ENCODE measurements at regions not wholly inside any gene's neighbourhood (a gene's known extent, or its start where the extent isn't known, plus 50 kb on each side); places are given as distances from the start of the nearest gene placed in this dataset.
"Not testable (repeated sequence)": the region's sequence is repeated elsewhere in the genome, so short reads cannot be mapped to it uniquely, and the experiment has no call there.

DNA sequence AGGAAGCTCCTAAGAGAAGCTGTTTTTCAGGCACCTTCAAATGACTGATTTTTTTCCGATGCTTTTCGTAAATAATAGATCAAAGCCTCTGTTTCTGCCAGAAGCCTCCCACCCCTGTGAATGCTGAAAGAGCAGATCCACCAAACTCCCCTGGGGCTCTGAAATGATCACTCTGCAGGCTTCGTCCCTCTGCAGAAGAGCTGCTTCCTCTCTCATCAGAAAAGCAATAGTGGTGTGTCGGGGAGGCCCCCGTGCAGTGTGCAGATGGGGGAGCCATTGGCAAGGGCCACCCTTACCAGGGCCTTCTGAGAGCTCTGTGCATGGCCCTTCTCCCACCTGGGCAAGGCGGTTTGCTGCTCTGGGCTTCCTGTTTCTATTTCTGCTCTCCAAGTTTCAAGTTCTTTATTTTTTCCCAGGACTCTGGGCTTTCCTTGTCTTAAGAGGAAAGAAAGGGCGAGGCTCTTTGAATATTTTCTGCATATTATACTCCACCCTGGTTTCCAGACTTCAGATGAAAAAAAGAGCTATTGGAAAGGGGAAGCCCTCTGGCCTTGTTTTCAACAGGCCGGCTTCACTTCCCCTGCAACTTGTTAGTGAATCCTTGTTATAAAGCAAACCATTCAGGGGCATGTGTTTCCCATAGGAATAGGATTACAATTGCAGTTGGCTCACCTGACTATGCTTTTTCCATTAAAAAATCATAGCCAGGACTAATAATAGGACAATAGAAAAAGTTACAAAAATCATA, 155.2 kb downstream of the TTLL2 start:
- no peaks in the 10 kb centered on the region for H3K9me3 Mint-ChIP-seq (ENCODE audit: low read depth)
- H3K27ac Mint-ChIP-seq (ENCODE audit: unreplicated experiment): no peak overlapping the region

DNA sequence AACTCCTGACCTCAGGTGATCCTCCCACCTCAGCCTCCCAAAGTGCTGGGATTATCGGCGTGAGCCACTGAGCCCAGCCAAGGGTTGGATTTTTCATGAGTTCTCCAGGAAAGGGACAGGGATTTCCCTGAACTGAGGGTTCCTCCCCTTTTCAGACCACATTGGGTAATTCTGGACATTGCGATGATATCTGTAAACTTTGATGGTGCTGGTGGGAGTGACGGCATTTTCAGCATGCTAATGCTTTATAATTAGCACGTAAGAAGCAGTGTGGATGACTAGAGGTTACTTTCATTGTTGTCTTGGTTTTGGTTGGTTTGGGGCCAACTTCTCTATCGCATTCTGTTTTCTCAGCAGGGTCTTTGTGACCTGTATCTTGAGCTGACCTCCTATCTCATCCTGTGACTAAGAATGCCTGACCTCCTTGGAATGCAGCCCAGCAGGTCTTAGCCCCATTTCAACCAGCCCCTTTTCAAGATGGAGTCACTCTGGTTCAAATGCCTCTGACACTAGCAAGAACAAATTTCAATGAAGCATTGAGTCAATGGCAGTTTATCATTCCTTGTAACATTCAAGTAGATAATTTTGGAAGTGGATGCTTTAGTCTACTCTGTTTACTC, 156.5 kb downstream of the TTLL2 start:
- Mint-ChIP-seq H3K9me3 (ENCODE audit: low read depth) (no peaks in the 10 kb centered on the region), H3K27me3 (ENCODE audit: low read depth) (peaks cover 28% of the 10 kb centered on the region), H3K4me3 (ENCODE audit: unreplicated experiment) (no peak overlapping the region), H3K27ac (ENCODE audit: unreplicated experiment) (no peak overlapping the region), H3K36me3 (ENCODE audit: low read depth) (no peaks in the 10 kb centered on the region), H3K4me1 (ENCODE audit: low read depth) (peaks cover 13% of the 10 kb centered on the region)
- TF ChIP-seq, protein P1, sequence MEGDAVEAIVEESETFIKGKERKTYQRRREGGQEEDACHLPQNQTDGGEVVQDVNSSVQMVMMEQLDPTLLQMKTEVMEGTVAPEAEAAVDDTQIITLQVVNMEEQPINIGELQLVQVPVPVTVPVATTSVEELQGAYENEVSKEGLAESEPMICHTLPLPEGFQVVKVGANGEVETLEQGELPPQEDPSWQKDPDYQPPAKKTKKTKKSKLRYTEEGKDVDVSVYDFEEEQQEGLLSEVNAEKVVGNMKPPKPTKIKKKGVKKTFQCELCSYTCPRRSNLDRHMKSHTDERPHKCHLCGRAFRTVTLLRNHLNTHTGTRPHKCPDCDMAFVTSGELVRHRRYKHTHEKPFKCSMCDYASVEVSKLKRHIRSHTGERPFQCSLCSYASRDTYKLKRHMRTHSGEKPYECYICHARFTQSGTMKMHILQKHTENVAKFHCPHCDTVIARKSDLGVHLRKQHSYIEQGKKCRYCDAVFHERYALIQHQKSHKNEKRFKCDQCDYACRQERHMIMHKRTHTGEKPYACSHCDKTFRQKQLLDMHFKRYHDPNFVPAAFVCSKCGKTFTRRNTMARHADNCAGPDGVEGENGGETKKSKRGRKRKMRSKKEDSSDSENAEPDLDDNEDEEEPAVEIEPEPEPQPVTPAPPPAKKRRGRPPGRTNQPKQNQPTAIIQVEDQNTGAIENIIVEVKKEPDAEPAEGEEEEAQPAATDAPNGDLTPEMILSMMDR (IDR thresholded peaks at IDR 0.05): no peak
- no peak for DNase-seq (ENCODE audit: low spot score)

More for the DNA sequence above, 155.2 kb downstream of the TTLL2 start:
- H3K4me1 Mint-ChIP-seq (ENCODE audit: low read depth): peaks cover 13% of the 10 kb centered on the region
- DNase-seq (ENCODE audit: low spot score): no peak
- H3K36me3 Mint-ChIP-seq (ENCODE audit: low read depth): no peaks in the 10 kb centered on the region
- TF ChIP-seq, protein P1 (IDR thresholded peaks at IDR 0.05): no peak
- peaks cover 28% of the 10 kb centered on the region for H3K27me3 Mint-ChIP-seq (ENCODE audit: low read depth)
- H3K4me3 Mint-ChIP-seq (ENCODE audit: unreplicated experiment): no peak overlapping the region

DNA sequence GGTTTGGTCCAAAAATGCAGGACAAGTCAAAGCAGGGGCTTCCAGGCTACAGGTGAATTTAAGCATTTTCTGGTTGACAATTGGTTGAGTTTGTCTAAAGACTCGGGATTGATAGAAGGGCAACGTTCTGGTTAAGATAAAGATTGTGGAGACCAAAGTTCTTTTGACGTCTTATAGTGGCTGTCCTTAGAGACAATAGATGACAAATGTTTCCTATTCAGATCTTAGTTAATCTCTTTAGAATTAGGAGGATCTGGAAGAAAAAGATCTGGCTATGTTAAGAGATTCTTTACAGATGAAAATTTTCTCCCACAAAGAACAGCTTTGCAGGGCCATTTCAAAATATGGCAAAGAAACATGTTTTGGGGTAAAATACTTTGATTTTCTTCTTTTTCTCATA, 157.9 kb downstream of the TTLL2 start:
- H3K9me3 Mint-ChIP-seq (ENCODE audit: low read depth); H3K27ac Mint-ChIP-seq (ENCODE audit: unreplicated experiment); H3K36me3 Mint-ChIP-seq (ENCODE audit: low read depth); H3K4me3 Mint-ChIP-seq (ENCODE audit: unreplicated experiment); DNase-seq (ENCODE audit: low spot score): not testable (repeated sequence)
- H3K27me3 Mint-ChIP-seq (ENCODE audit: low read depth): peaks cover 32% of the 10 kb centered on the region
- peaks cover 13% of the 10 kb centered on the region for H3K4me1 Mint-ChIP-seq (ENCODE audit: low read depth)

DNA sequence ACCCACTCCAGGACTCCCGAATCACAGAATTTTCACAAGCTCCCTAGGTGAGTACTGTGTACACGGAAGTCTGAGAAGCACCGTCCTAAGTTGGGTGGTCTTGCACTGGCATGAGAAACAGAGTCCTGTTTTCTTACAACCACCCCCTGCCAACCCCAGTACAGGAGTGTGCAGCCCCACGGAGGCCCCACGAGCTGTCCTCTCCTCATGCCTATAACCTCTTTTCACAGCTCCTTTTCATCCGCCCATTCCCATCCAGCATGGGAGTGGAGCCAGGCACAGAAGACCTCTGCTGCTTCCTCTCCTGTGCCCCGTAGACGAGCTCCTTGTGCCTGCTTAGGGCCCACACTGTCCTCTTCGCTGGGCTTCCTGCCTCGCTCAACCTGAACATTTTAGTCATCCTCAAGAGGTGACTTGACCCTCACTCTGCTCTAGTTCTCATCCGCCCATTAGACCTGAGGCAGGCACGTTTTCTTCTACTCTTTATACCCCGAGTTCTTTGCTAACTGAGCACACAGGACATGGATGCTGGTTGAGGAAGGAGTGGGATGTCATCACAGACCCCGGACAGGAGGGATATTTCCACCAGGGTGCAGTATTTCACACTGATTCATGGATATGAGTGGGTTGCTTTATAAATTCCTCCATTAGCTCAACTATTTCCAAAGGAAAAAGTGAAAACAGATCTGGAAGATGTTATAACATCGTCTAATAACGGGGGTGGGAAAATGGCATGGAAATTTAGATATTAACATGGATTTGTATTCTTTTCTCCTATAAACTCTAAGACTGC, 160.5 kb downstream of the TTLL2 start:
- no peak overlapping the region for H3K4me3 Mint-ChIP-seq (ENCODE audit: unreplicated experiment)
- no peaks in the 10 kb centered on the region for H3K36me3 Mint-ChIP-seq (ENCODE audit: low read depth)
- TF ChIP-seq, protein P1 (IDR thresholded peaks at IDR 0.05): peak; percentile 83

DNA sequence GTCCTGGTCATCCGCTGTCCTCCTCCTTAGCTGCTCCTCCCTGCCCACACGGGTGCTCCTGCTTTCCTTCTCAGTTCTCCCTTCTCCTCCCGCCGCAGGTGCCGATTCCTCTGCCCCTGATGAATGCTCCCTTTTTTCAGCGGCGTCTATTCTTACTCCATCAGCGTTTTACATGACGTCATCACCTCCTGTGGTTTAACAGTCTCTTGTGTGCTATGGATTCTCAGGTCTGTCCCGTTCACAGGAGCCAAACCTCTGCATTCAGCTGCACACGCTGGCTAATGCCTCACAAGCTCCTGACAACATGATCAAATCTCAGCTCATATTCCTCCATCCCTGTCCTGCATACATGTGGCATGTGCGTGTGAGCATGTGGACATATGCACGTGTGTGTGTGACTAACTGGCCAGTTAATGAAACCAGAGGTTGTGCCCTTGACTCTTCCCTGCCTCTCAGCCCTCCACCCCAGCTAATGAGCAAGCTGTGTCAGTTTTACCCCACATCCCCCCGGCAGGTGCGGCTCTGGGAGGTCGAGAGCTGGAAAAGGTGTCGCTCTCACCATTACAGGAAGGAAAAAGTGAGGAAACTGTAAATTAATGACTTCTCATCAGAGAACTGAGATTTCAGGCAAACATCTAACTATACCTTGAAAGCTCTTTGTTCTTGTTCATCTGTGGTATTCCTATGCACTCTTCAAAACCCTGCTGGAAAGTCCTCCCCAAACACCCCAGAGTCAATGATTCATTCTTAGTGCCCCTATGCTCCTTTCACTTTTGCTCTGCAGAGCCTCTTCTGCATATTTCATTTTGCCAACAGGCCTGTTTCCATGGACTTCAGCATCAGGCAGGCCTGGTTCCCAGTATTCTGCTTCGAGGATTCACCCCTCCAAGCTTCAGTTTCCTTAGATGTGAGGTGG, 163.1 kb downstream of the TTLL2 start:
- DNase-seq (ENCODE audit: low spot score): no peak
- no peaks in the 10 kb centered on the region for H3K9me3 Mint-ChIP-seq (ENCODE audit: low read depth)
- TF ChIP-seq, protein P1 (IDR thresholded peaks at IDR 0.05): no peak
- no peak overlapping the region for H3K4me3 Mint-ChIP-seq (ENCODE audit: unreplicated experiment)
- H3K27me3 Mint-ChIP-seq (ENCODE audit: low read depth): peaks cover 25% of the 10 kb centered on the region
- no peak overlapping the region for H3K27ac Mint-ChIP-seq (ENCODE audit: unreplicated experiment)
- H3K36me3 Mint-ChIP-seq (ENCODE audit: low read depth): no peaks in the 10 kb centered on the region
- no peaks in the 10 kb centered on the region for H3K4me1 Mint-ChIP-seq (ENCODE audit: low read depth)

More for the DNA sequence above, 160.5 kb downstream of the TTLL2 start:
- no peak for DNase-seq (ENCODE audit: low spot score)
- peaks cover 28% of the 10 kb centered on the region for H3K27me3 Mint-ChIP-seq (ENCODE audit: low read depth)
- no peak overlapping the region for H3K27ac Mint-ChIP-seq (ENCODE audit: unreplicated experiment)
- H3K9me3 Mint-ChIP-seq (ENCODE audit: low read depth): no peaks in the 10 kb centered on the region
- H3K4me1 Mint-ChIP-seq (ENCODE audit: low read depth): peaks cover 3% of the 10 kb centered on the region

All from chondrocyte (in vitro differentiated cells).